HG02981 (cell line): ENCODE measurements at regions not wholly inside any gene's neighbourhood (a gene's known extent, or its start where the extent isn't known, plus 50 kb on each side); places are given as distances from the start of the nearest gene placed in this dataset.

Experiments used
- ATAC-seq: cut with Tn5 transposase; IDR thresholded peaks from one replicate; pipeline ENCODE4 v1.9.1; 2021; ENCODE audit warnings: mild to moderate bottlenecking, moderate library complexity; ENCODE audit not compliant: unreplicated experiment

DNA sequence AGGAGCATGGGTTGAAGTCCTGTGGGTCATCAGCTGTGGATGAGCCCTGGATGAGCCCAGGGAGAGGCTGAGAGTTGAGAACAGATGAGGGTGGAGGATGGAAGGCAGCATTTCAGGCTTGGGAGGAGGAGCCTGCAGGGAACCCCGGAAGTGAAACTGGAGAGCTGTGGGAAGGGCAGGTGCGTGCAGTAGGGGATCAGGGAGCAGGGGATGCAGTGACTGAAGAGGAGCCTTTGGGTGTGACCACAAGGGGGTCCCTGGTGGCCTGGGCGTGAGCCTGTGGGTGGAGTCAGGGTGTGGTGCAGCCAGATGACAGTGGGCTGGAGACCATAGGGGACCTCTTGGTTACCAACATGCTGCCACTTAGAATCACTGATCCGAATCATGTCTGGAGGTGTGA, 115.5 kb downstream of the PAPOLA start:
- ATAC-seq, result no peak

- no peak for ATAC-seq
Measured at GRCh38 chr14:96622926-96623325, 120.7 kb downstream of the PAPOLA start.

GRCh38 chr14:96623676-96624484, 121.7 kb downstream of the PAPOLA start:
- no peak for ATAC-seq

GRCh38 chr14:96624661-96625425, 122.7 kb downstream of the PAPOLA start:
- ATAC-seq, result no peak

DNA sequence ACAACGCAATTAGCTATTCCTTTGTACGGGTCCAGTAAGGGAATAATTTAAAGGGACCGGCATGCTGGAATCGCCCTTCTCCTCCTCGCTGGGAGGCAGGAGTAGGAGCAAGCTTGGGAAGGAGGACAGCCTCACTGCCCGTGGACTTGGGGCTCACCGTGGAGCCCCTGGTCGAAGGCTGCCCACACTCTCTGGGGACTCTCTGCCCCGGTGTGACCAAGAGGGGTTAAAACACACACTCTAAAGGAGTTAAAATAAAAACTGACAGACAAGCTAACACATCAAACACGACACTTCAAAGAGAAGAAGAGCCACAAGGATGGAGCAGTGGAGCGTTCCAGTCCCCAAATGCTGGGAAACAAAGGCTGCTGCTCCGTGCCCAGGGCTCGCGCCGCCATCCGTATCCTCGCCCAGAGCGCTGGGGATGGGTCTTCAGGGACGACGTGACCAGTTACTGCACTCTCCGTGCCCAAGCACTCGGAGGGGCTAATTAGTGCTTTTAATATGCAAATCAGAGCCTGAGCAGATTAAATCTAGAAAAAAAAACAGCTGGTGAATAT, 123.3 kb downstream of the PAPOLA start:
- ATAC-seq, result no peak

GRCh38 chr14:96626121-96626768, 124.1 kb downstream of the PAPOLA start:
- ATAC-seq, result no peak

DNA sequence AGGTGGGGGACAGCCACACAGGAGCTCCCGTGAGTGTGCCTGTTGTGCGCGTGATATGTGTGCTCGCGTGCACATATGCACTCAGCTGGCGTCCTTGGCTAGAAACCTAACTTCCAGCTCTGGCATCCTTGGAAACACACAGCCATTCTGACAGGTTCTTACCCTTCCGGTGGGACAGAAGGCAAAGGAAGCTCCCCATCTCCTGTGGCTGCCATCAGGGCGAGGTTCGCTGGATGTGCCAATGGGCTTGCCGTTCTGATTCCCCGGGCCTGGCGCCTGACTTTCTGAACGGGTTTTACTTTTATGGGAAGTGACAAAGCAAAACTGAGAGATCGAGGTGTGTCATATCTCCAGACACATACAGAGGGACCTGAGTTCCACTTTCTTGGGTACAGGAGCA, 124.7 kb downstream of the PAPOLA start:
- ATAC-seq, result no peak

GRCh38 chr14:96627386-96627785, 125.2 kb downstream of the PAPOLA start:
- no peak for ATAC-seq

- no peak for ATAC-seq
Measured at GRCh38 chr14:96627811-96628775, 125.9 kb downstream of the PAPOLA start.

- ATAC-seq, result no peak
Measured at GRCh38 chr14:96629082-96629481, 126.9 kb downstream of the PAPOLA start.

GRCh38 chr14:96629558-96630222, 127.5 kb downstream of the PAPOLA start:
- ATAC-seq, result no peak

- ATAC-seq, result no peak
Measured at GRCh38 chr14:96630281-96630680, 128.1 kb downstream of the PAPOLA start.

DNA sequence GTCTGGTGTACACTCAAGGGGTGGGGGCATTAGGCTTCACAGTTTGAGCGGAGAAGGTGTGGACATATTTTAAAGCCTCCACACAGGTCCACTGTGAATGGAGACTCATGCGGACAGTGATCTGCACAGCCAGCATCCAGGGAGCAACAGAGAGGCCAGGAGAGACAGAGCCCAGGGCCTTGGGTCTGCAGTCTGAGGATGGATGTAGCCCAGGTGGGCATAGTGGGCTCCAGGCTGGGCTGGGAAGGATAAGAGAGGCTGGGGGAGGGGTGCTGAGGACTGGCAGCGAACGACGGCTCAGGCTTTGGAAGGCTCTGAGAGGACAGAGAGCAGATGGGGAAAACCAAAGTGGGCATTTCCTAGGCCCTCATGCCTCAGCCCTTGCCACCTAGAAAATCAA, 128.8 kb downstream of the PAPOLA start:
- no peak for ATAC-seq

GRCh38 chr14:96631621-96632362, 129.6 kb downstream of the PAPOLA start:
- no peak for ATAC-seq

DNA sequence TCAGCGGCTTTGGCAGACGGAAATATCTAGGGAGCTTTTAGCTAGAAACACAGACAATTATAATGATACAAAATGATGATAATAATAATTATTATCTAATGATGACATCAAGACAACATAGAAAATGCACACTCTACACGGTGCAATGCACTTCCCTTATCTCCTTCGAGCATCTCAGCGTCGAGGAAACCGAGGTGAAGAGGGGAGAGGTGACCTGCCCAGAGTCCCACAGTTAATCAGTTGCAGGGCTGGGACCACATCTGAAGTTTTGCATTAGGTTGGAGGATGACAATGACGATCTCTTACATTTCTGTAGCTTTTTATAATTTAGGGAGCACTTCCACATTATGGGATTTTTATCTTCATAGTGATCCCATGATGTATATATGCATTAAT, 130.2 kb downstream of the PAPOLA start:
- ATAC-seq, result no peak

GRCh38 chr14:96633096-96633495, 130.9 kb downstream of the PAPOLA start:
- ATAC-seq, result no peak

- ATAC-seq, result no peak
Measured at GRCh38 chr14:96634481-96634880, 132.3 kb downstream of the PAPOLA start.

- no peak for ATAC-seq
Measured at GRCh38 chr14:96634896-96635295, 132.7 kb downstream of the PAPOLA start.

DNA sequence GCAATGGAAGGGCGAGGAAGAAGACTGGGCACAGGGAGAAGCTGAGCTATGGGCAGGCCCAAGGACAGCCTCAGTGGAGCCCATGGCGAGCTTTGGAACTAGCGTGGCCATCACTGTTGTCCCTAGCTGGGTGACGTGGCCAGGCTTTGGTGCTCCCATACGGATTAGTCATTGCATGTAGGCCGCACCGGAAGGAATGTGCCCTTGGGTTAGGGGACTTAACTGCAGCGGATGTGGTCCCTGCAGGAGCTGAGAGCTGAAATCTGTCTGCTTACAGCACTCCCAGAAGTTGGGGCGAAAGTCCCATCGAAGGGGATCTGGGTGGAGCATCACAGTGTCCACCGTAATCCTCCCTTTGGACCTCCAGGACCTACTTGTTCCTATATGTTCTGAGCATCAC, 133.7 kb downstream of the PAPOLA start:
- ATAC-seq, result no peak
